ENCODE measurements at regions not wholly inside any gene's neighbourhood (a gene's known extent, or its start where the extent isn't known, plus 50 kb on each side); places are given as distances from the start of the nearest gene placed in this dataset.

- TF ChIP-seq POLR2A (IDR thresholded peaks at IDR 0.05), result no peak
- no peak for TF ChIP-seq CTCF (IDR thresholded peaks at IDR 0.05)
Measured at GRCh38 chr2:48219234-48219554, 95.3 kb upstream of the FOXN2 start.
